Ovary (tissue), 7 donors: ENCODE measurements at regions not wholly inside any gene's neighbourhood (a gene's known extent, or its start where the extent isn't known, plus 50 kb on each side); places are given as distances from the start of the nearest gene placed in this dataset.

Experiments used
- DNase-seq, 5 donors: peaks; one replicate each; pipeline ENCODE4 v3.0.0-alpha.2; 2019 to 2020
- H3K27ac ChIP-seq, 2 donors: fragments of 200-600 bp; one replicate each; pipeline versions ENCODE4 v1.5.1 to v1.8.0; 2019 to 2022
- H3K27me3 ChIP-seq: fragments of 200-600 bp; one replicate; pipeline ENCODE4 v1.8.0; 2022
- H3K36me3 ChIP-seq: fragments of 200-600 bp; sonication (generic); one replicate; pipeline ENCODE4 v1.5.1; 2019
- H3K4me1 ChIP-seq: one replicate; pipeline ENCODE4 v1.8.1; 2013; ENCODE audit warnings: mild to moderate bottlenecking, moderate library complexity; ENCODE audit not compliant: insufficient read depth
- H3K4me3 ChIP-seq: fragments of 200-600 bp; sonication (generic); one replicate; pipeline ENCODE4 v1.5.1; 2017
- H3K9me3 ChIP-seq, 2 donors: fragments of 200-600 bp in 1 of 2; sonication (generic) in 1 of 2; one replicate each; pipeline versions ENCODE4 v1.5.1 to v1.8.1; 2013 to 2019; ENCODE audit warnings: mild to moderate bottlenecking in 1 of 2, moderate library complexity in 1 of 2
- CTCF ChIP-seq, 3 donors: fragments of 450-650 bp in 2 of 3; fragments of 200-600 bp in 1 of 3; IDR thresholded peaks; one replicate each; pipeline versions ENCODE4 v1.5.1 to v1.8.0; 2016 to 2022; ENCODE audit warnings: antibody characterized with exemption in 3 of 3, mild to moderate bottlenecking in 1 of 3
- EP300 ChIP-seq: sonication (generic); formaldehyde crosslinking; IDR thresholded peaks from one replicate; pipeline ENCODE4 v1.6.1; 2017; ENCODE audit warnings: antibody characterized with exemption
- POLR2A ChIP-seq: fragments of 450-650 bp; IDR thresholded peaks from one replicate; pipeline ENCODE4 v1.6.1; 2017; ENCODE audit warnings: antibody characterized with exemption, mild to moderate bottlenecking, moderate library complexity
- WGBS, 3 donors: extraction: QIAGEN DNeasy Blood & Tissue Kit in 1 of 3; methylation state at CpG; one replicate each; pipeline versions ENCODE4 v1.1.5 to v1.1.7; 2013 to 2017; 5-methylcytosine and 5-hydroxymethylcytosine counted together
- intact Hi-C, 4 donors: fragments of 100-400 bp; cut with DNase I; formaldehyde crosslinking; loops; one replicate each; pipeline versions ENCODE4 v1.11.0 to v1.15.1; 2022 to 2023
- donor health status: DM: no; HTN: no; CAD: no; lungs with moderate emphysema.
- donor health status: DM: no; HTN: no; CAD: no.
- donor health status: Bipolar disorder and iron deficiency.
- donor health status: DM: no; HTN: no; CAD: no.
- donor health status: DM: yes; HTN: yes; CAD: no.

- TF ChIP-seq EP300 = no peak
- TF ChIP-seq CTCF (IDR thresholded peaks at IDR 0.05) = no peak
- no peak for TF ChIP-seq POLR2A
Measured at GRCh38 chr6:67094431-67094946, 1387.5 kb upstream of the EYS start.

GRCh38 chr6:67073938-67074337 is 1366.9 kb upstream of the EYS start:
- no peaks in the 10 kb centered on the region for H3K27me3 ChIP-seq
- H3K4me1 ChIP-seq = no peaks in the 10 kb centered on the region
- no peak overlapping the region for H3K4me3 ChIP-seq
- no peaks in the 10 kb centered on the region for H3K9me3 ChIP-seq
- H3K36me3 ChIP-seq = no peaks in the 10 kb centered on the region
- WGBS, 3 donors = 65 to 82% (median 72%) methylated on average over 3 of the region's 3 CpGs
- intact Hi-C loops = no loop called here
- DNase-seq = no peak
- TF ChIP-seq EP300 (no peak), CTCF (IDR thresholded peaks at IDR 0.05) (no peak), POLR2A (no peak)
- H3K27ac ChIP-seq = no peak overlapping the region

More at GRCh38 chr6:67094431-67094946, 1387.5 kb upstream of the EYS start:
- Histone ChIP-seq H3K27ac (no peak overlapping the region), H3K9me3 (no peaks in the 10 kb centered on the region), H3K4me1 (no peaks in the 10 kb centered on the region), H3K36me3 (no peaks in the 10 kb centered on the region), H3K27me3 (no peaks in the 10 kb centered on the region), H3K4me3 (no peak overlapping the region)
- intact Hi-C loops = no loop called here
- no peak for DNase-seq
- 57 to 58% (median 57%) methylated on average over 3 of the region's 3 CpGs for WGBS, 3 donors

GRCh38 chr6:67068781-67069180 is 1361.8 kb upstream of the EYS start:
- TF ChIP-seq POLR2A (no peak), CTCF (IDR thresholded peaks at IDR 0.05) (no peak), EP300 (no peak)
- Histone ChIP-seq H3K36me3 (no peaks in the 10 kb centered on the region), H3K27ac (no peak overlapping the region), H3K4me1 (no peaks in the 10 kb centered on the region), H3K9me3 (no peaks in the 10 kb centered on the region), H3K27me3 (no peaks in the 10 kb centered on the region), H3K4me3 (no peak overlapping the region)
- WGBS, 3 donors = 85 to 91% (median 87%) methylated on average over 2 of the region's 2 CpGs
- intact Hi-C loops = no loop called here
- DNase-seq = no peak

GRCh38 chr6:67064323-67064722 is 1357.3 kb upstream of the EYS start:
- 84 to 93% (median 92%) methylated on average over 1 of the region's 1 CpG for WGBS, 3 donors
- H3K4me1 ChIP-seq = no peaks in the 10 kb centered on the region
- no peak overlapping the region for H3K4me3 ChIP-seq
- no peaks in the 10 kb centered on the region for H3K9me3 ChIP-seq
- DNase-seq = no peak
- no peaks in the 10 kb centered on the region for H3K27me3 ChIP-seq
- intact Hi-C loops = no loop called here
- H3K27ac ChIP-seq = no peak overlapping the region
- TF ChIP-seq CTCF (IDR thresholded peaks at IDR 0.05) (no peak), EP300 (no peak), POLR2A (no peak)
- no peaks in the 10 kb centered on the region for H3K36me3 ChIP-seq
